ENCODE measurements at regions not wholly inside any gene's neighbourhood (a gene's known extent, or its start where the extent isn't known, plus 50 kb on each side); places are given as distances from the start of the nearest gene placed in this dataset.
A peak's percentile ranks its signal among the peaks of the same experiment; 100 is the strongest.

DNA sequence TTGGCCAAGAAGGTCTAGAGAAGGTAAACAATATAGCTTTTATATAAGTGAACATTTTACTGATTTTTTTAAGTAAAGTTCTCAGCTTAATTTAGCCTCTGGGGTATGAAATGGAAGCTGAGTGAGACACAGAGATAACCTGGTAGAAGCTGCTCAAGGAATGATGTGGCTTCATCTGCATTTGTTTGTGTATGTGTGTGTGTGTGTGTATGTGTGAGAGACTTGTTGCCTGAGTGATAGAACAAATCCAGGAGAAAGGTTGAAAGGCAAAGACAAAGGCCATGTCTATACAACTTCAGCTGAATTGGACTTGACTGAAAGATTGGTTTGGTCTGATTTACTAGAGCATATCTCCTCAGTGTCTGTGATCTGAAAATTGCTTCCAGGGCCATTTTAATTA is 63.6 kb downstream of the PCDH7 start:
- DNase-seq, result no peak

- DNase-seq, result no peak
Observed at GRCh38 chr4:30789219-30789671, 69.1 kb downstream of the PCDH7 start.

- no peak for DNase-seq
Observed at GRCh38 chr4:30790123-30790522, 70.0 kb downstream of the PCDH7 start.

DNA sequence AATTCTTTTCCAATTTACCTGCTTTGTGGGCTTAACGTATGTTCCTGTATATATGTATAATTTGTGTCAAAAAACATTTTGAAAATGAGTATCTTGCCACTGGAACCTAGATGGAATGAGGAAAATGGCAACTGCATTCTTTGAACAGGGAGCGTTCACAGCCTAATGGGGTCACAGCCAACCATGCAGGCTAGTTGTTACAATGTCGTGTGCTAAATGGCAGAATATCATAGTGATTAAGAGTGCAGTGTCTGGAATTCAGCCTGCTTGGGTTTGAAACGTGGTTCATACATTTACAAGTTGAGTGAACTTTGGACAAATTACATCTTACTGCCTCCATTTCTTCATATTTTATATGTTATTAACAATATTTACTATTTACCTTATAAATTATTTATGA is 70.8 kb downstream of the PCDH7 start:
- DNase-seq, result no peak

- DNase-seq, result no peak
Observed at GRCh38 chr4:30792601-30793000, 72.4 kb downstream of the PCDH7 start.

GRCh38 chr4:30801876-30802275 is 81.7 kb downstream of the PCDH7 start:
- DNase-seq, result no peak

DNA sequence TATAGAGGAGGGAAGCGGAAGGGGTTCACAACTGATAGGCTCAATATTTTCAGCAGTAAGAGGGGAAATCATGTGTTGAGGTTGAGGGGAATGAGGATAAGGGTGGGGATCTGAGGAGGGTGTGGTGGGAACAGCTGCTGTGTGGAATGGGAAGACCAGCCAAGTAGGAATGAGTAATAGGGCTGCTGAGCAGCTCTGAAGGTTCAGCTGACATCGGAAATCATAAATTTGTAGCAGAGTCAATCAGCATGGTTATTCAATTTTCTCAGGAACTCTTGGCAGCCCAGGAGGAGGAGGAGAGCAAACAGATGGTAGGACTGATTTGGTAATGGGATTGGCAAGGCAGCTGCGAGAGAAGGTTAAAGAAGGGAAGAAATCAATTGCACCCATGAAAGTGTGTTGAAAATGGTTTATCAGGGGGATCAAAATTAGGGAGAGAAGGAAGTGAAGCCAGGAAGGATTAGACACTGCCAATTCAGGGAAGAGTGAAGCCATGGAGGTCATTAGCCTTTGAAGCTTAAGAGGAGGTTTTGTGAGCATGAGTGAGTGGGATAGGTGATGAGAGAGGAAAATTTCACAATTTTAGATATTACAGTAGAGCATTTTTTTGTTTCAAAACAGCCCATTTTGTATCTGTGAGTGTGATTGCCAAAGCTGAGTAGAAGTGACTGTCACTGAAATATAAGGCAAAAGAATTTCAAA is 82.6 kb downstream of the PCDH7 start:
- DNase-seq, result peak; percentile 76

DNA sequence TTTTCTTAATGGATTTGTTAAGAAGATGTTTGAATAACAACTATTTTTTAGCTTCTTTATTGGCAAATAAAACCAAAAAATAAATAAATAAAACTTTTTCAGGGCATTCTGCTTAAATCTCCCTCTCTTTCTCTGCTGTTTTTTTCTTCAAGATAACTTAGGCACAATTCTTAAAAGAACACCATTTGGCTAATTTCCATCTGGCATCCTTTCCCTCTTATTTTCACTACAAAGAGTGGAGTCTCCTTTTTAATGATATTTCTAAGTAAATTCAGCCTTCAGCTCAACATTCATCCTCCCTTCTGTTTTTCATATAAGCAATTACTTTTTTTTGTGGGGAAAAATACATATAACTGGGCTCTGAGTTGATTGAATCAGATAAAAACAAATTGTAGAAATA is 88.1 kb downstream of the PCDH7 start:
- no peak for DNase-seq

- DNase-seq, result no peak
Observed at GRCh38 chr4:30811296-30811695, 91.1 kb downstream of the PCDH7 start.

- DNase-seq, result no peak
Observed at GRCh38 chr4:30815685-30816084, 95.5 kb downstream of the PCDH7 start.

DNA sequence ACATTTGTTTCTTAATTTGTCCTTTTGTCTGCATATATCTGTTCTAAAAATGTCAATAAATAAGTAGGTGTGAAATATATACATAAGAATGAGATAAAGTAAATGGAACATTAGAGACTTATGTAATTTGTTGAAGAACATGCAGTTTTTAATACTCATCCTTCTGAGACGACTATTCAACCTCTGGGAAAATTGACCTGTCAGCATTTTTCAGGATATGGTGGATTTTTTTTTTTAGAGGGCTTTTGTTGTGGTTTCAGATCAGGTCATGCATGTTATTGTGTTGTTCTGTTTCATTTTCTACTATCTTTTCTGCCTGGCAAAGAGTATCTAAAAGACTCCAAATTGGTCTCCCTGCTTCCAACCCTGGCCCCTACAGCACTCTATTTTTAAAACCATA is 97.3 kb downstream of the PCDH7 start:
- DNase-seq, result no peak

- DNase-seq, result no peak
Observed at GRCh38 chr4:30818541-30818940, 98.4 kb downstream of the PCDH7 start.

- DNase-seq, result no peak
Observed at GRCh38 chr4:30821275-30821674, 101.1 kb downstream of the PCDH7 start.

GRCh38 chr4:30821859-30822612 is 101.9 kb downstream of the PCDH7 start:
- DNase-seq, result no peak

DNA sequence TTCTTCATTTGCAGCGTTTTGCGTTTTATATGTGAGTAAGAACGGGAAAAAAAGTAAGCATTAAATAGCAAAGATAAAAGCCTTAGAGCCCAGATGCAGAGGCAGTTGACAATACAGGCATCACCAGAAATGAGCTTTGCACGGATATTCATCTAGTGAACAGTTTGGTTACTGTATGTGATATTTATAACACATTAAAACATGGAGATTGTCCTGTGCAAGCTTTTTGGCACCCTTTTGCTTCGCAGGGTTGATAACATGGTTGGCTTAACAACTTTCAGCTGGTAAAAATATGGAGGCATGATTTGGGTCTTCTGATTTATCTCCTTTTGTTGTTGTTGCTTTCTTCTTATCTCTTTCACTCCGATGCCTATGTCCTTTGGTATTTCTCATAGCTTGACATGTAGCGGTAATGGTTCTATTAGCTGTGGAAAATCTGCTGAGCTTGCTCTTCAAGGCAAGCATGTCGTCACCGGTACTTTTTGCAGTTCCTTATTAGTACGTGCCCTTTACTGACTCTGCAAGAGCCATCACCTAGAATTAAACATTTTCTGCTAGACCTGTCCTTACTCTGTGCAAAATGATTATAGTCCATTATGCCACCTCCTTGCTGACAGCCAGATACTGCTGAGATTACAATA is 102.9 kb downstream of the PCDH7 start:
- DNase-seq, result no peak

- no peak for DNase-seq
Observed at GRCh38 chr4:30825008-30825770, 105.0 kb downstream of the PCDH7 start.

DNA sequence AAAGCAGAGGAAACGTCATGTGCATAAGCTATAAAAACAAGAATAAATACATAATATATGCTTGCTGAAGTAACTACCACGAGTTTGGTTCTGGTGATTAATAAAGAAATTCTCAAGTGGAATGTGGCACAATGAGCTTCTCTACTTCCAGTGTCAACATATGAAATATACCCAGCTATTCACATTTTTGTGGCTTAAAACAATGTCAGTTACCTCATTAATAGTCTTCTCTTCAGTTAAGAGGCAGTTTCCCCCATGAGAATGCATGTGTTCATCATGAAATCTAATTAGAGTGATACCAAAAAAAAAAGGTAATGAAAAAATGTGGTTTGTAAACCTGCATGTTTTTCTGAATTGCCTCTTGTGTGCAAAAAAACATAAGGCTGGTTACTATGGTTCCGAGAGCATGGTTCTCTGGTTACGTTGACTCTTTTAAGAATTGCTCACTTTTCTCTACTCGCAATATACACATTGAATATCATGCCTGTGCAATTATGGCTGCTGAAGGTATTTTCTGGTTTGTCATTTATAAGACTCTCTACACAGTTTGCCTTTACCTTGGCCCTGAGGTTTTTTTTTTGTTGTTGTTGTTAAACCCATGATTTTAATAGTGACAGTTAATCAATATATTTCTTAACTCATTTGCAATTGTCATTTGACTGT is 108.2 kb downstream of the PCDH7 start:
- DNase-seq, result no peak

- DNase-seq, result no peak
Observed at GRCh38 chr4:30832639-30833038, 112.5 kb downstream of the PCDH7 start.

GRCh38 chr4:30833206-30833605 is 113.0 kb downstream of the PCDH7 start:
- no peak for DNase-seq

- DNase-seq, result no peak
Observed at GRCh38 chr4:30835044-30835443, 114.9 kb downstream of the PCDH7 start.

DNA sequence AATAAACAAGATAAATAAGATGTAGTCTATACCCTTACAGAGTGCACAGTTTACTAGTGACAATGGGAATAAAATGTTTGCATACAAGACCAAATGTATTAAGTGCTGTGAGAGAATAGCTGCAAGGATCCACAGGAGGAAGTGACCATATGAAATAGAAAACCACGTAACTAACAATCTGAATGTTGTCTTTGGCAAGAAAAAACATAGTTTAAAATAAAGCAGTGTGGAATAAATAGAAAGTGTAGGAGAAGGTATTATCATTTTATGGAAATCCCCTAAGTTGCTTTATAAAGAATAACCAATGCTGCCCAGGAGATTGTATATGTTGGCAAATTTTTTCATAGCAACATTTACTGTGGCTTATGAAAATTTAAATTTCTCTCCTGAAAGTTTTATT is 116.1 kb downstream of the PCDH7 start:
- no peak for DNase-seq

DNA sequence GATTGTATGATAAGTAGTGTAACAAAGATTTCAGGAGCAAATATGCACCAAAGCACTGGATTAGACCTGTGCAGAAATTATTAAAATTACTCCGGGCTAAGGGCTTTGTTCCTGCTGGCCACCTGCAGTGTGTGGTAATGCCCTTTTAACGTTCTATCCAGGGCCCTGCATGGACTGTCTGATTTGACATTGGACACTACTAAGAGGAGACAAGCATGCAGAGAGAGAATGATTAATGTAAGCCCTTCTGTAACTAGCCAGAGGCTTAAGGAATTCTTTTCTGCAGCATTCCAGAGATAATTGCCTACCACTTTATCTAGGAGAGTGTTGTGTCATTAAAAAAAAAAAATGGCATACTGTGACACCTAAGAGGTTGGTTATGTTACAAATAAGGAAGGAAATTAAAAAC is 117.0 kb downstream of the PCDH7 start:
- DNase-seq, result no peak

Measured in muscle of arm (tissue), 1 donor.